ENCODE measurements at regions not wholly inside any gene's neighbourhood (a gene's known extent, or its start where the extent isn't known, plus 50 kb on each side); places are given as distances from the start of the nearest gene placed in this dataset.

DNA sequence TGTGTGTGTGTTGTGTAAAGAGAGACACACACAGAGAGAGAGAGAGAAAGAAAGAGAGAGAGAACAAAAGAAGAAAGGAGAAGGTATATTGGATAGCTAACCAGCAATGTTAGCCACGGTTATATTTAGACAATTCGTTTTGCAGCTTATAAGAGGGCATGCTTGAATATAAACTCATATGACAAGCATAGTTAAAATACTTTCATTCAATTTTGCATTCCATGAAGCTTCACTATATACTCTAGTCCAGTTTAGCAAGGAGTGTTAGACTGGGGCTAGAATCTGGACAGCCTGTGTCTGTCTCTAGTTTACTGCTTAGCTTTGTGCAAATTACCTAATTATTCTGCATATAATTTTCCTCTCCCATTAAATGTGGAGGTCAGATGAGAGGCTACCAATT lies 525.9 kb upstream of the ZFP42 start (continued):
- TF ChIP-seq, protein P1, sequence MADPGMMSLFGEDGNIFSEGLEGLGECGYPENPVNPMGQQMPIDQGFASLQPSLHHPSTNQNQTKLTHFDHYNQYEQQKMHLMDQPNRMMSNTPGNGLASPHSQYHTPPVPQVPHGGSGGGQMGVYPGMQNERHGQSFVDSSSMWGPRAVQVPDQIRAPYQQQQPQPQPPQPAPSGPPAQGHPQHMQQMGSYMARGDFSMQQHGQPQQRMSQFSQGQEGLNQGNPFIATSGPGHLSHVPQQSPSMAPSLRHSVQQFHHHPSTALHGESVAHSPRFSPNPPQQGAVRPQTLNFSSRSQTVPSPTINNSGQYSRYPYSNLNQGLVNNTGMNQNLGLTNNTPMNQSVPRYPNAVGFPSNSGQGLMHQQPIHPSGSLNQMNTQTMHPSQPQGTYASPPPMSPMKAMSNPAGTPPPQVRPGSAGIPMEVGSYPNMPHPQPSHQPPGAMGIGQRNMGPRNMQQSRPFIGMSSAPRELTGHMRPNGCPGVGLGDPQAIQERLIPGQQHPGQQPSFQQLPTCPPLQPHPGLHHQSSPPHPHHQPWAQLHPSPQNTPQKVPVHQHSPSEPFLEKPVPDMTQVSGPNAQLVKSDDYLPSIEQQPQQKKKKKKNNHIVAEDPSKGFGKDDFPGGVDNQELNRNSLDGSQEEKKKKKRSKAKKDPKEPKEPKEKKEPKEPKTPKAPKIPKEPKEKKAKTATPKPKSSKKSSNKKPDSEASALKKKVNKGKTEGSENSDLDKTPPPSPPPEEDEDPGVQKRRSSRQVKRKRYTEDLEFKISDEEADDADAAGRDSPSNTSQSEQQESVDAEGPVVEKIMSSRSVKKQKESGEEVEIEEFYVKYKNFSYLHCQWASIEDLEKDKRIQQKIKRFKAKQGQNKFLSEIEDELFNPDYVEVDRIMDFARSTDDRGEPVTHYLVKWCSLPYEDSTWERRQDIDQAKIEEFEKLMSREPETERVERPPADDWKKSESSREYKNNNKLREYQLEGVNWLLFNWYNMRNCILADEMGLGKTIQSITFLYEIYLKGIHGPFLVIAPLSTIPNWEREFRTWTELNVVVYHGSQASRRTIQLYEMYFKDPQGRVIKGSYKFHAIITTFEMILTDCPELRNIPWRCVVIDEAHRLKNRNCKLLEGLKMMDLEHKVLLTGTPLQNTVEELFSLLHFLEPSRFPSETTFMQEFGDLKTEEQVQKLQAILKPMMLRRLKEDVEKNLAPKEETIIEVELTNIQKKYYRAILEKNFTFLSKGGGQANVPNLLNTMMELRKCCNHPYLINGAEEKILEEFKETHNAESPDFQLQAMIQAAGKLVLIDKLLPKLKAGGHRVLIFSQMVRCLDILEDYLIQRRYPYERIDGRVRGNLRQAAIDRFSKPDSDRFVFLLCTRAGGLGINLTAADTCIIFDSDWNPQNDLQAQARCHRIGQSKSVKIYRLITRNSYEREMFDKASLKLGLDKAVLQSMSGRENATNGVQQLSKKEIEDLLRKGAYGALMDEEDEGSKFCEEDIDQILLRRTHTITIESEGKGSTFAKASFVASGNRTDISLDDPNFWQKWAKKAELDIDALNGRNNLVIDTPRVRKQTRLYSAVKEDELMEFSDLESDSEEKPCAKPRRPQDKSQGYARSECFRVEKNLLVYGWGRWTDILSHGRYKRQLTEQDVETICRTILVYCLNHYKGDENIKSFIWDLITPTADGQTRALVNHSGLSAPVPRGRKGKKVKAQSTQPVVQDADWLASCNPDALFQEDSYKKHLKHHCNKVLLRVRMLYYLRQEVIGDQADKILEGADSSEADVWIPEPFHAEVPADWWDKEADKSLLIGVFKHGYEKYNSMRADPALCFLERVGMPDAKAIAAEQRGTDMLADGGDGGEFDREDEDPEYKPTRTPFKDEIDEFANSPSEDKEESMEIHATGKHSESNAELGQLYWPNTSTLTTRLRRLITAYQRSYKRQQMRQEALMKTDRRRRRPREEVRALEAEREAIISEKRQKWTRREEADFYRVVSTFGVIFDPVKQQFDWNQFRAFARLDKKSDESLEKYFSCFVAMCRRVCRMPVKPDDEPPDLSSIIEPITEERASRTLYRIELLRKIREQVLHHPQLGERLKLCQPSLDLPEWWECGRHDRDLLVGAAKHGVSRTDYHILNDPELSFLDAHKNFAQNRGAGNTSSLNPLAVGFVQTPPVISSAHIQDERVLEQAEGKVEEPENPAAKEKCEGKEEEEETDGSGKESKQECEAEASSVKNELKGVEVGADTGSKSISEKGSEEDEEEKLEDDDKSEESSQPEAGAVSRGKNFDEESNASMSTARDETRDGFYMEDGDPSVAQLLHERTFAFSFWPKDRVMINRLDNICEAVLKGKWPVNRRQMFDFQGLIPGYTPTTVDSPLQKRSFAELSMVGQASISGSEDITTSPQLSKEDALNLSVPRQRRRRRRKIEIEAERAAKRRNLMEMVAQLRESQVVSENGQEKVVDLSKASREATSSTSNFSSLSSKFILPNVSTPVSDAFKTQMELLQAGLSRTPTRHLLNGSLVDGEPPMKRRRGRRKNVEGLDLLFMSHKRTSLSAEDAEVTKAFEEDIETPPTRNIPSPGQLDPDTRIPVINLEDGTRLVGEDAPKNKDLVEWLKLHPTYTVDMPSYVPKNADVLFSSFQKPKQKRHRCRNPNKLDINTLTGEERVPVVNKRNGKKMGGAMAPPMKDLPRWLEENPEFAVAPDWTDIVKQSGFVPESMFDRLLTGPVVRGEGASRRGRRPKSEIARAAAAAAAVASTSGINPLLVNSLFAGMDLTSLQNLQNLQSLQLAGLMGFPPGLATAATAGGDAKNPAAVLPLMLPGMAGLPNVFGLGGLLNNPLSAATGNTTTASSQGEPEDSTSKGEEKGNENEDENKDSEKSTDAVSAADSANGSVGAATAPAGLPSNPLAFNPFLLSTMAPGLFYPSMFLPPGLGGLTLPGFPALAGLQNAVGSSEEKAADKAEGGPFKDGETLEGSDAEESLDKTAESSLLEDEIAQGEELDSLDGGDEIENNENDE (IDR thresholded peaks at IDR 0.05; ENCODE audit: insufficient replicate concordance, low read length): no peak
- TF ChIP-seq TBP (IDR thresholded peaks at IDR 0.05; ENCODE audit: low read depth, low read length) (no peak), EZH2 (IDR thresholded peaks at IDR 0.05; ENCODE audit: low read depth, low read length, severe bottlenecking) (no peak), PHF8 (conservative IDR thresholded peaks at IDR 0.05; ENCODE audit: low read depth, low read length) (no peak), CREB1 (IDR thresholded peaks at IDR 0.05) (no peak), CHD1 (IDR thresholded peaks at IDR 0.05; ENCODE audit: low read depth, low read length) (no peak), KDM5A (IDR thresholded peaks at IDR 0.05; ENCODE audit: low read length) (no peak), RAD21 (IDR thresholded peaks at IDR 0.05 in 1 of 2, conservative IDR thresholded peaks at IDR 0.05 in 1 of 2; ENCODE audit: low read depth in 2 of 2, low read length in 2 of 2) (no peak), ASH2L (IDR thresholded peaks at IDR 0.05; ENCODE audit: low read length) (no peak), BRCA1 (IDR thresholded peaks at IDR 0.05; ENCODE audit: low read depth, low read length) (no peak), SP1 (IDR thresholded peaks at IDR 0.05; ENCODE audit: low read depth, low read length) (no peak)

Measured in H1 (cell line).